ENCODE measurements at regions not wholly inside any gene's neighbourhood (a gene's known extent, or its start where the extent isn't known, plus 50 kb on each side); places are given as distances from the start of the nearest gene placed in this dataset.

DNA sequence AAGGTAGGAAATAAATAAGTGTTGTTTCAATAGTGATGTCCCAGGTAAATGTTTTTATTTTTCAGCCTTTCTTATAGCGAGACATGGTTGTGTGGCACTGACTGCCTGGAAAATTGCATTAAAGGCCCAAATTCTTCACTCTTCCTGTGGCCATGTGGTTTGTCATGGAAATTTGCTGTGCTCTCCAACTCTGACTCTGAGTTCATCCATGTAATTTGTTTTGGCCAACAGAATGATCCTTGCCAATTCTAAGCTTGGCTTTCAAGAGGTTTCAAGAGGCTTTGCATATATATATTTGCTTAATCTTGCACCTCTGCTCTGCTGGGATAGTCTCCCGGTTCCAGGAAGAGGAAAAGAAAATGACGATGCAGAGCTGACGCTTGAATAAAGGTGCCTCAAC is 107.5 kb upstream of the ARHGEF26 start:
- no peak for TF ChIP-seq POLR2A (IDR thresholded peaks at IDR 0.05)
- TF ChIP-seq, protein P1, sequence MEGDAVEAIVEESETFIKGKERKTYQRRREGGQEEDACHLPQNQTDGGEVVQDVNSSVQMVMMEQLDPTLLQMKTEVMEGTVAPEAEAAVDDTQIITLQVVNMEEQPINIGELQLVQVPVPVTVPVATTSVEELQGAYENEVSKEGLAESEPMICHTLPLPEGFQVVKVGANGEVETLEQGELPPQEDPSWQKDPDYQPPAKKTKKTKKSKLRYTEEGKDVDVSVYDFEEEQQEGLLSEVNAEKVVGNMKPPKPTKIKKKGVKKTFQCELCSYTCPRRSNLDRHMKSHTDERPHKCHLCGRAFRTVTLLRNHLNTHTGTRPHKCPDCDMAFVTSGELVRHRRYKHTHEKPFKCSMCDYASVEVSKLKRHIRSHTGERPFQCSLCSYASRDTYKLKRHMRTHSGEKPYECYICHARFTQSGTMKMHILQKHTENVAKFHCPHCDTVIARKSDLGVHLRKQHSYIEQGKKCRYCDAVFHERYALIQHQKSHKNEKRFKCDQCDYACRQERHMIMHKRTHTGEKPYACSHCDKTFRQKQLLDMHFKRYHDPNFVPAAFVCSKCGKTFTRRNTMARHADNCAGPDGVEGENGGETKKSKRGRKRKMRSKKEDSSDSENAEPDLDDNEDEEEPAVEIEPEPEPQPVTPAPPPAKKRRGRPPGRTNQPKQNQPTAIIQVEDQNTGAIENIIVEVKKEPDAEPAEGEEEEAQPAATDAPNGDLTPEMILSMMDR (IDR thresholded peaks at IDR 0.05) = no peak

All from body of pancreas (tissue), 4 donors.